H1 (cell line): ENCODE measurements at regions not wholly inside any gene's neighbourhood (a gene's known extent, or its start where the extent isn't known, plus 50 kb on each side); places are given as distances from the start of the nearest gene placed in this dataset.

ENCODE experiments used
- CTCF ChIA-PET: fragments of 300-600 bp; sonication (Branson Sonifier 250); formaldehyde crosslinking; loops from one replicate; lab custom pipeline; 2021; ENCODE audit not compliant: partially characterized antibody; lab: Charles Lee
- POLR2A ChIA-PET: fragments of 300-600 bp; sonication (Branson Sonifier 250); formaldehyde crosslinking; loops from one replicate; lab custom pipeline; 2021; ENCODE audit warnings: inconsistent platforms; ENCODE audit not compliant: partially characterized antibody; lab: Charles Lee
- DNase-seq, 2 experiments: peaks; one replicate each; pipeline versions ENCODE4 v3.0.0 to v3.0.0-alpha.2; 2010 to 2022; ENCODE audit warnings: low spot score in 2 of 2, low read depth in 1 of 2, mixed read lengths in 1 of 2
- FAIRE-seq: peaks from 2 replicates; lab custom pipeline; 2011; peaks lifted over from hg19 to GRCh38; lab: Jason Lieb, UNC
- H2AFZ ChIP-seq: 2 replicates; pipeline ENCODE4 v1.8.1; 2012; ENCODE audit warnings: low read length, inconsistent platforms
- H2AK5ac ChIP-seq: 2 replicates; pipeline ENCODE4 v1.6.1; 2013; ENCODE audit warnings: low read depth, low read length
- H2BK120ac ChIP-seq: replicated peaks from 2 replicates; pipeline ENCODE3; 2013; ENCODE audit warnings: low read depth, low read length, inconsistent platforms
- H2BK12ac ChIP-seq: 2 replicates; pipeline ENCODE4 v1.6.1; 2013; ENCODE audit warnings: low read depth, low read length
- H2BK15ac ChIP-seq: 2 replicates; pipeline ENCODE4 v1.6.1; 2013; ENCODE audit warnings: low read length
- H2BK20ac ChIP-seq: 2 replicates; pipeline ENCODE4 v1.6.1; 2013; ENCODE audit warnings: low read length
- H2BK5ac ChIP-seq: 2 replicates; pipeline ENCODE4 v1.6.1; 2013; ENCODE audit warnings: low read depth, low read length
- H3K14ac ChIP-seq: 2 replicates; pipeline ENCODE4 v1.6.1; 2013; ENCODE audit warnings: inconsistent platforms; ENCODE audit not compliant: insufficient read length
- H3K18ac ChIP-seq: 2 replicates; pipeline ENCODE4 v1.6.1; 2013; ENCODE audit warnings: low read length; ENCODE audit errors: extremely low read depth
- H3K23ac ChIP-seq: 2 replicates; pipeline ENCODE4 v1.6.1; 2013; ENCODE audit warnings: inconsistent platforms; ENCODE audit not compliant: insufficient read length
- H3K23me2 ChIP-seq: 2 replicates; pipeline ENCODE4 v1.6.1; 2013; ENCODE audit warnings: low read depth, low read length
- H3K27ac ChIP-seq: 2 replicates; pipeline ENCODE4 v1.6.1; 2011; ENCODE audit warnings: low read depth, low read length, inconsistent platforms
- H3K27me3 ChIP-seq, 4 experiments: replicated peaks in 1 of 4; 1 replicate in 1 of 4; 2 replicates in 3 of 4; pipeline versions ENCODE4 v1.6.1 to v1.8.1; 2011 to 2013; ENCODE audit warnings: low read length in 3 of 4, mild to moderate bottlenecking in 3 of 4, inconsistent platforms in 2 of 4, mixed read lengths in 2 of 4, moderate library complexity in 1 of 4; ENCODE audit not compliant: control insufficient read depth in 3 of 4, insufficient read depth in 3 of 4; ENCODE audit errors: extremely low read depth in 1 of 4
- H3K36me3 ChIP-seq, 4 experiments: 2 replicates each; pipeline versions ENCODE4 v1.6.1 to v1.8.1; 2011 to 2013; ENCODE audit warnings: mild to moderate bottlenecking in 4 of 4, low read length in 3 of 4, moderate library complexity in 2 of 4, control low read depth in 1 of 4, inconsistent platforms in 1 of 4; ENCODE audit not compliant: insufficient read depth in 4 of 4, control insufficient read depth in 2 of 4
- H3K4ac ChIP-seq: replicated peaks from 2 replicates; pipeline ENCODE3; 2013; ENCODE audit warnings: low read length, low read depth, mixed read lengths, inconsistent platforms; ENCODE audit not compliant: insufficient read length
- H3K4me1 ChIP-seq, 4 experiments: replicated peaks in 1 of 4; 1 replicate in 1 of 4; 2 replicates in 3 of 4; pipeline versions ENCODE4 v1.6.1 to v1.8.1; 2011 to 2013; ENCODE audit warnings: low read length in 3 of 4, inconsistent platforms in 2 of 4, mixed read lengths in 1 of 4; ENCODE audit not compliant: insufficient read depth in 4 of 4, control insufficient read depth in 3 of 4
- H3K4me2 ChIP-seq, 2 experiments: 2 replicates each; pipeline versions ENCODE4 v1.6.1 to v1.8.1; 2011 to 2013; ENCODE audit warnings: low read depth in 2 of 2, low read length in 2 of 2, control low read depth in 1 of 2, inconsistent platforms in 1 of 2, mild to moderate bottlenecking in 1 of 2; ENCODE audit not compliant: insufficient read depth in 1 of 2
- H3K4me3 ChIP-seq, 4 experiments: fragments of 200-600, 300-600 bp in 1 of 4; sonication (generic), shearing (Covaris generic), sonication (Bioruptor Twin) in 1 of 4; 2 replicates each; pipeline versions ENCODE4 v1.5.1 to v1.8.1; 2011 to 2016; ENCODE audit warnings: low read length in 4 of 4, low read depth in 3 of 4, control low read depth in 2 of 4, inconsistent platforms in 2 of 4, mild to moderate bottlenecking in 2 of 4, mixed read lengths in 1 of 4, moderate library complexity in 1 of 4; ENCODE audit not compliant: insufficient read depth in 2 of 4; ENCODE audit errors: extremely low read depth in 1 of 4
- H3K56ac ChIP-seq: replicated peaks from 2 replicates; pipeline ENCODE3; 2013; ENCODE audit warnings: low read depth, mild to moderate bottlenecking, mixed read lengths, low read length, inconsistent platforms; ENCODE audit not compliant: insufficient read length
- H3K79me1 ChIP-seq: 2 replicates; pipeline ENCODE4 v1.6.1; 2013; ENCODE audit warnings: low read depth, low read length, control low read depth
- H3K79me2 ChIP-seq, 2 experiments: 2 replicates each; pipeline versions ENCODE4 v1.6.1 to v1.8.1; 2012 to 2013; ENCODE audit warnings: low read length in 2 of 2, mild to moderate bottlenecking in 2 of 2, inconsistent platforms in 1 of 2; ENCODE audit not compliant: insufficient read depth in 2 of 2, control insufficient read depth in 1 of 2
- H3K9ac ChIP-seq, 4 experiments: replicated peaks in 1 of 4; 1 replicate in 1 of 4; 2 replicates in 3 of 4; pipeline versions ENCODE4 v1.6.1 to v1.8.1; 2011 to 2013; ENCODE audit warnings: low read depth in 3 of 4, low read length in 3 of 4, control low read depth in 2 of 4, mild to moderate bottlenecking in 2 of 4, moderate library complexity in 2 of 4, inconsistent platforms in 1 of 4; ENCODE audit errors: extremely low read depth in 1 of 4
- H3K9me3 ChIP-seq, 2 experiments: 2 replicates each; pipeline versions ENCODE4 v1.6.1 to v1.8.1; 2012 to 2013; ENCODE audit warnings: mild to moderate bottlenecking in 2 of 2, moderate library complexity in 2 of 2, control low read depth in 1 of 2, inconsistent platforms in 1 of 2, low read depth in 1 of 2, low read length in 1 of 2, mixed read lengths in 1 of 2; ENCODE audit not compliant: insufficient read depth in 2 of 2
- H4K20me1 ChIP-seq, 2 experiments: replicated peaks in 1 of 2; 2 replicates each; pipeline versions ENCODE3 to v1.8.1; 2011 to 2013; ENCODE audit warnings: inconsistent platforms in 2 of 2, low read length in 2 of 2, mild to moderate bottlenecking in 1 of 2; ENCODE audit not compliant: insufficient read depth in 2 of 2, control insufficient read depth in 1 of 2
- H4K5ac ChIP-seq: 2 replicates; pipeline ENCODE4 v1.6.1; 2013; ENCODE audit warnings: low read length, low read depth, mixed read lengths, inconsistent platforms; ENCODE audit not compliant: insufficient read length
- H4K8ac ChIP-seq: 2 replicates; pipeline ENCODE4 v1.8.0; 2013; ENCODE audit warnings: mild to moderate bottlenecking, moderate library complexity, low read length, inconsistent platforms; ENCODE audit not compliant: insufficient read depth; ENCODE audit errors: extremely low read depth
- H4K91ac ChIP-seq: replicated peaks from 2 replicates; pipeline ENCODE3; 2013; ENCODE audit warnings: low read length, mixed read lengths, inconsistent platforms; ENCODE audit not compliant: insufficient read length
- BACH1 ChIP-seq: IDR thresholded peaks from 2 replicates; pipeline ENCODE4 v1.6.1; 2012; ENCODE audit warnings: low read length, improper control_type of control experiment
- HDAC2 ChIP-seq, 2 experiments: fragments of 300-600 bp in 1 of 2; sonication (generic) in 1 of 2; IDR thresholded peaks; 2 replicates each; pipeline ENCODE4 v1.6.1; 2011 to 2012; ENCODE audit warnings: low read depth in 2 of 2, low read length in 2 of 2, mild to moderate bottlenecking in 2 of 2, moderate library complexity in 2 of 2, borderline replicate concordance in 1 of 2, inconsistent platforms in 1 of 2
- POLR2A ChIP-seq, 2 experiments: IDR thresholded peaks; 1 replicate in 1 of 2; 2 replicates in 1 of 2; pipeline ENCODE4 v1.6.1; 2011; ENCODE audit warnings: low read depth in 2 of 2, low read length in 2 of 2, mild to moderate bottlenecking in 2 of 2; ENCODE audit errors: control extremely low read depth in 1 of 2
- WGBS, 2 experiments: shearing (Covaris generic) in 1 of 2; methylation state at CpG; one replicate each; pipeline versions ENCODE4 v1.1.6 to v1.1.7; 2013 to 2015; ENCODE audit warnings: low lambda C conversion rate in 2 of 2, mixed read lengths in 2 of 2, inconsistent platforms in 1 of 2, low coverage in 1 of 2, missing lambda C conversion rate in 1 of 2; ENCODE audit not compliant: insufficient replicate concordance in 2 of 2, insufficient coverage in 1 of 2, insufficient read length in 1 of 2; ENCODE audit errors: extremely low coverage in 1 of 2, missing lambda C conversion rate in 1 of 2; 5-methylcytosine and 5-hydroxymethylcytosine counted together
- TF ChIP-seq, protein P1 (sequence below): IDR thresholded peaks from 2 replicates; pipeline ENCODE4 v1.6.1; 2011; ENCODE audit warnings: low read length, improper control_type of control experiment

DNA sequence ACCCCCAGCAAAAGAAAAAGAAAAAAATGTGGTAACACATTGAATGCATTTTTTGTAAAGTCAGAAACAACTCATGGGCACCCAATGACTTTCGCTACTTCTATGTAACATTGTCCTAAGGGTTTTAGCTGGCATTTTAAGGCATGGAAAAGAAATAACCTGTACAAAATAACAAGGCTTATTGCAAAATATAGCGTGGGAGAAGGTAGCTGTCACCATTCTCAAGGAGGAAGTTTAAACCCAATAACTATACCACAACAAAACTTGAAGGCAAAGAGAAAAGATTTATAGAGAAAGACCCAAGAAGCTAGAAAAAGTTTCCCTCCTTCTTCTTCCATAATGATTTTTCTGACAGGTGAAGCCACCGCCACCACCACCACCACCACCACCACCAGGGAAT, 55.7 kb upstream of the ACP3 start:
- H3K79me2 ChIP-seq, result no peaks in the 10 kb centered on the region
- ChIA-PET CTCF (interaction anchor here (1.5 to 8.5 kb wide), 4 partner anchors 15 to 136 kb away, joined by 4 to 226 read pairs (median 72); no protein-coding TSS in a partner anchor), POLR2A (no interaction called here)
- no peak overlapping the region for H2AFZ ChIP-seq
- H2BK5ac ChIP-seq, result no peak overlapping the region
- H3K27ac ChIP-seq, result no peak overlapping the region
- H3K27me3 ChIP-seq, result no peaks in the 10 kb centered on the region
- H2BK20ac ChIP-seq, result no peak overlapping the region
- peaks cover 0 to 4% of the 10 kb centered on the region in 2 experiments for H4K20me1 ChIP-seq
- H2BK15ac ChIP-seq, result no peak overlapping the region
- H3K4me2 ChIP-seq, result no peak overlapping the region
- H3K4ac ChIP-seq, result no peak overlapping the region
- FAIRE-seq (no peak), DNase-seq (no peak)
- no peak overlapping the region for H2BK120ac ChIP-seq
- no peak overlapping the region for H2BK12ac ChIP-seq
- H3K4me3 ChIP-seq, result no peak overlapping the region
- no peak overlapping the region for H3K14ac ChIP-seq
- H3K9me3 ChIP-seq, result no peaks in the 10 kb centered on the region
- H3K23ac ChIP-seq, result no peak overlapping the region
- no peak overlapping the region for H4K5ac ChIP-seq
- no peak overlapping the region for H3K9ac ChIP-seq
- no peak overlapping the region for H4K91ac ChIP-seq
- WGBS, 2 experiments, result 86% methylated on average over 3 of the region's 3 CpGs; no CpG with 5 or more reads in 1 of the 2 experiments
- TF ChIP-seq BACH1, result no peak
- TF ChIP-seq, protein P1, sequence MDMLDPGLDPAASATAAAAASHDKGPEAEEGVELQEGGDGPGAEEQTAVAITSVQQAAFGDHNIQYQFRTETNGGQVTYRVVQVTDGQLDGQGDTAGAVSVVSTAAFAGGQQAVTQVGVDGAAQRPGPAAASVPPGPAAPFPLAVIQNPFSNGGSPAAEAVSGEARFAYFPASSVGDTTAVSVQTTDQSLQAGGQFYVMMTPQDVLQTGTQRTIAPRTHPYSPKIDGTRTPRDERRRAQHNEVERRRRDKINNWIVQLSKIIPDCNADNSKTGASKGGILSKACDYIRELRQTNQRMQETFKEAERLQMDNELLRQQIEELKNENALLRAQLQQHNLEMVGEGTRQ, result no peak
- no peak for TF ChIP-seq HDAC2 (IDR thresholded peaks at IDR 0.05; ENCODE audit: borderline replicate concordance in 1 of 2, low read depth in 2 of 2, low read length in 2 of 2)
- TF ChIP-seq POLR2A (IDR thresholded peaks at IDR 0.05; ENCODE audit: control extremely low read depth in 1 of 2, low read depth in 2 of 2, low read length in 2 of 2), result no peak
- H3K18ac ChIP-seq, result no peak overlapping the region
- no peak overlapping the region for H3K56ac ChIP-seq
- H3K4me1 ChIP-seq, result peaks cover 0 to 3% (median 1%) of the 10 kb centered on the region in 4 experiments; a peak in 1 of 7 replicates
- no peak overlapping the region for H4K8ac ChIP-seq
- no peaks in the 10 kb centered on the region for H3K79me1 ChIP-seq
- H2AK5ac ChIP-seq, result no peak overlapping the region
- no peaks in the 10 kb centered on the region for H3K36me3 ChIP-seq
- H3K23me2 ChIP-seq, result peaks cover 6% of the 10 kb centered on the region; the same call in 1 of the 2 replicates
